Stimulated activated CD4-positive, alpha-beta T cell treated with anti-CD3 and anti-CD28 coated beads, Interleukin-4, amount 100 ng/mL, for 1 hour (primary cell): ENCODE measurements at regions not wholly inside any gene's neighbourhood (a gene's known extent, or its start where the extent isn't known, plus 50 kb on each side); places are given as distances from the start of the nearest gene placed in this dataset.
"Not testable (repeated sequence)": the region's sequence is repeated elsewhere in the genome, so short reads cannot be mapped to it uniquely, and the experiment has no call there.

Experiments
- DNase-seq: peaks from one replicate; pipeline ENCODE4 v3.0.0-alpha.2; 2020

- DNase-seq, result no peak
Measured at GRCh38 chr1:96865731-96866685, 144.4 kb downstream of the PTBP2 start.

- DNase-seq, result no peak
Measured at GRCh38 chr1:96872757-96873156, 151.2 kb downstream of the PTBP2 start.

DNA sequence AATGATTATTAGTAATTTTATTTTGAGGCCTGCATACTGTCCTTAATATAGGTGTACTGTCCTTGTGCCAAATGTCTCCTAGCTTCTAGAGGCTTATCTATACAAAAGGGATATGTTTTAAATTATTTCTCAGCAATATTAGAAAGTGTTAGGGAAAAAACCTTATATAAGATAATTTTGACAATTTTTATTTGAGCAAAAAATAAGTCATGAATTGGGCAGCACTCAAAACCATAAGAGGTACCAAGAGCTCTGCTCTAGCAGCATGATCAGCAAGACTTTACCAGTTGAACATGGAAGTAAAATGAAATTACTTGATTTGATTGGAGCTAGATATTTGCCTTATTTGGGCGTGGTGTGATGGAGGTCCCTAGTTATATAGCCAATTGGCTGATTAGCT, 157.1 kb downstream of the PTBP2 start:
- no peak for DNase-seq

GRCh38 chr1:96880626-96881025, 159.0 kb downstream of the PTBP2 start:
- no peak for DNase-seq

DNA sequence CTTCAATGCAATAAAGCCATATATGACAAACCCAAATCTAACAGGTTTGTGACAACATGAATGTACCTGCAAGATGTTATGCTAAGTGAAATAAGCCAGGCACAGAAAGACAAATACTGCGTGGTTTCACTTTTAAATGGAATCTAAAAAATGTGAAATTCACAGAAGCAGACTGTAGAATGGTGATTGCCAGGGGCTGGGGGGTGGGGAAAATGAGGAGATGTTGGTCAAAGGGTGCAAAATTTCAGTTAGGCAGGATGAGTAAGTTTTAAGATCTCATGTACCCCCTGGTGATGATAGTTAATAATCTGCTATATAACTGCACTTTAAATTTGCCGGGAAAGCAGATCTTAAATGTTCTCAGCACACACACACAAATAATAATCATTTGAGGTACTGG, 160.5 kb downstream of the PTBP2 start:
- DNase-seq, result no peak

GRCh38 chr1:96886474-96886873, 164.9 kb downstream of the PTBP2 start:
- DNase-seq, result no peak

DNA sequence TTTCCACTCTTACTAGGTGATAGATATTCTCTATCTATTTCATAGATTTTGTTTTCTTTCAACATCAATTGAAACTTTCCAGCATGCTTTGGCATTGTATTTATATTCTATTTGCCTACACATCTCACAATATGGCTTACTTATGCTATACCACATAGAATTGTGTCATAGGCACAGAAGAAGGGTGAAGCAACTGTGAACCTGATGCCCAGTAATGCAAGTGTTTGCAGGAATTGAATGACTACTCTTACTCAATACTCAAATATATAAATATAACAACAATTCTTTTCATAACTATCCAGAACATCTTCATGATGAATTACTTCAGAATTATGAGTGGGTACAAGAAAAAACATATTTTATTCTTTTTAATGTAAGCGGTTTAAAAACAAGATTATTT, 165.9 kb downstream of the PTBP2 start:
- DNase-seq, result no peak

- no peak for DNase-seq
Measured at GRCh38 chr1:96901783-96902363, 180.3 kb downstream of the PTBP2 start.

- no peak for DNase-seq
Measured at GRCh38 chr1:96912248-96912647, 190.7 kb downstream of the PTBP2 start.

DNA sequence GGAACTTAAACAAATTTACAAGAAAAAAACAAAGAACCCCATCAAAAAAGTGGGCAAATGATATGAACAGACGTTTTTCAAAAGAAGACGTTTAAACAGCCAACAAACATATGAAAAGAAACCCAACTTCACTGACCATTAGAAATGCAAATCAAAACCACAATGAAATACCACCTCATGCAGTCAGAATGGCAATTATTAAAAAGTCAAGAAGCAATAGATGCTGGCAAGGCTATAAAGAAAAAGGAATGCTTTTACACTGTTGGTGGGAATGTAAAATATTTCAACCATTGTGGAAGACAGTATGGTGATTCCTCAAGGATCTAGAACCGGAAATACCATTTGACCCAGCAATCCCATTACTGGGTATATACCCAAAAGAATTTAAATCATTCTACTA, 194.1 kb downstream of the PTBP2 start:
- not testable (repeated sequence) for DNase-seq

DNA sequence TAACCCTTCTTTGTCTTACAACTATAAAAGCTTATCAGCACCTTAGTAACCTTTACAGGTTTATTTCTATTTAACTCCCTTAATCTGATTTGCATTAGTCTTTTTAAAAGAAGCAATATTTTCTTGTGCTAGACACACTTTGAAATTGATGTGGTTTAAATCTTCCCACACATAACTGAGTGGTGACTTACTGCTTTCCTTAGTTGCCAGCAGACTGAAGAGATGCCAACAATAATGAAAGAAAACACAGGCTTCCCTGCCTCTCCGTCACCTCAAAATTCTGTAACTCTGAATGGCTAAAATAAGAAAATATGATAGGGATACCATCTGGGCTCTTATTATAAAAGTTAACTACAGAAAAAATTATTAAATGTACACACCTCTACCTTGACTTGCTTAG, 196.8 kb downstream of the PTBP2 start:
- DNase-seq, result no peak

DNA sequence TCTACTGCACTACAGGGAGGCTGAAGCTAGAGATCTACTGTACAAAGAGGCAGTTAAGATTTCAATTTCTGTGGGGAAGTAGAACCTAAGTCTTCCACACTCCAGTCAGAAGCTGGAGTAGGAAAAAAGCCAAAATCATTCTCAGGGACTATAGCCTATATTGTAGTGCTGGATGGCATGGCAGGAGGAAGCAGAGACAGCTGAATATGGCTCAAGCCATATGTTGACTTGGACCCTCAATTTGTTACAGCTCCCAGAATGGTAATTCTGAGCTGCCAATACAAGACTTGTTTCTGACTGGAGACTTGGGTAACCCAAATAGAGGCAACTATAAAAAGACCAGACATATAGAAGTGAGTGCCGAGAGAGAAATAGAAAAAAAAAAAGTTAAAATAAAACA, 200.6 kb downstream of the PTBP2 start:
- no peak for DNase-seq

DNA sequence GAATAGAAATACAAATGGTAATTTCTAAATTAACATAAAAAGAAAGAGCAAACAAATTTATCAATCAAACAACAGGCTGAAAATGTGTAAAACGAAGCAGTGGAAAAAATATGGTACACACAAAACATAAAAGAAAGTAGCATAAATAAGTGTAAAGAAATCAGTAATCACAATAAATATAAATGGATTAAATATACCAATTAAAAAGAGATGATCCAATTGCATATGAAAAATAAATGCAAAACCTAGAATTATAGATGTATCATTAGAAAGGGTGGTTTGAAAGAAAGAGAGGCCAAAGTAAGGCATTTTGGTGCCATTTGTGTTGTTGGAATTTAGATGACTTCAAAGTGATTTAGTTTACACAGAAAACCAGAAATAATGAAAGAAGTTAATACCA, 202.2 kb downstream of the PTBP2 start:
- no peak for DNase-seq

- no peak for DNase-seq
Measured at GRCh38 chr1:96926176-96926575, 204.6 kb downstream of the PTBP2 start.

DNA sequence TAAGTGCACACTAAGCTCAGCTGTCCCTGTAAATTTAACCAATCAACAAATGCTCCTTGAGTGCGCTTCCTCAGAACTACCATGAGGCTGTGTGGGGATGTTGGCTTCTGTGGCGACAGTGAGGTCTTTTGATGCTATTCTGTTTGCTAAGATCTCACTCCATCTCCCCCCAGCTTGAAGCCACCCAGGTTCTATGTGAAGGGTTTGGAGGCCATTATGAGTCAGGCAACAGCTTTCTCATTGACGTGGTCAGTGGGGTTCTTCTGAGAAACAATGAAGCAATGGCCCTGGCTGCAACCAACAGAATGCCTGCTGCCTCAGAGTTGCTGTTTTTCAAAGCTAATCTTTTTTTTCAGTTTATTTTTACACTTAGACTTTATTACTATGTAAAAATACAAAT, 205.5 kb downstream of the PTBP2 start:
- DNase-seq, result no peak

DNA sequence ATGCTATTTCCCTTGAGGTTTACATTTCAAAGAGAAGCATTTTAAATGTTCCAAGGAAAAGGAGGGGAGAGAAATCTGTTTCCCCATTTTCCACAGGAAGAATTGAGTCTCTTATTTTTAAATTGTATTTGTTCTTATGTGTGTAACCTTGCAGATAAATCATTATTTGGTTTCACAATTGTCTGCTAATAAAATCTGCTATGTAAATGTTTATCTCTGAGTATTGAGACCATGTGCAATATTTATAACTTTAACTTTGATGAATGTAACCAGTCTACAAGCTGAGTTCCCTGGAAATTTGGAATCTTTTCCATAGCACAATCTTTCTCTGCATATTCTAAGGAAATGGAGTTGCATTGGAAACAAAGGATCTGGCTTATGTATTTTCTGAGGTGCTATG, 209.6 kb downstream of the PTBP2 start:
- DNase-seq, result no peak

- no peak for DNase-seq
Measured at GRCh38 chr1:96934282-96934681, 212.7 kb downstream of the PTBP2 start.

DNA sequence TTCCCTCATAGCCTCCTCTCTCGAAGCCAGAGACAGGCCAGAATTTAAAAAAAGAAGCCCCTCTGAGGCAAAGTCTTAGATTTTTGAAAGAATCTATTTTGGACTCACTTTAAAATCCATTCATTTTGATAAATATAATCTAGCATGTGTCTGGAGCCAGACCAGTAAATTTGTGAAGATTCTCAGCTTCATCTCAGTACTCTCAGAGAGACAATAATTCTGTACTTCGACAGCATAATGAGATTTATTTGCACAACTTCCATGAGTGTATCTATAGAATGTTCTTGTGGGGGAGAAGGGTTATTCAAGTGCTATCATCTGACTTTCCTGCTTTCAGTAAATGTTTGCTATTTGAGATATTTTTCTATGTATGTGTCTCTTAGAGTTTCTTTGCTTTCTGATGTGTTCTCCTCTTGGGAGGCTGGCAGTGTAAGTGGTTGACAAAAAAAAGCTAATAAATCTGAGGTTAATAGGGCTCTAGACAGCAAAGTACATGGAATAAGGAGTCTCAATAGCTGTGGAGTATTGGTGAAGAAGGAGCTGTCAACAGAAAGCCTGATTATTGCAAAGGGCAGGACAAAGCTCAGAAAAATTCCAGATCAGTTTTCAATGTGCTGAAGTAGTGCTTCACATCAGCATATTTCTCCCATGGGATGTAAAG, 223.0 kb downstream of the PTBP2 start:
- no peak for DNase-seq

GRCh38 chr1:96945509-96946084, 224.0 kb downstream of the PTBP2 start:
- no peak for DNase-seq

- no peak for DNase-seq
Measured at GRCh38 chr1:96955307-96956012, 233.9 kb downstream of the PTBP2 start.

- no peak for DNase-seq
Measured at GRCh38 chr1:96962216-96962615, 240.6 kb downstream of the PTBP2 start.

- no peak for DNase-seq
Measured at GRCh38 chr1:96962751-96963211, 241.2 kb downstream of the PTBP2 start.

DNA sequence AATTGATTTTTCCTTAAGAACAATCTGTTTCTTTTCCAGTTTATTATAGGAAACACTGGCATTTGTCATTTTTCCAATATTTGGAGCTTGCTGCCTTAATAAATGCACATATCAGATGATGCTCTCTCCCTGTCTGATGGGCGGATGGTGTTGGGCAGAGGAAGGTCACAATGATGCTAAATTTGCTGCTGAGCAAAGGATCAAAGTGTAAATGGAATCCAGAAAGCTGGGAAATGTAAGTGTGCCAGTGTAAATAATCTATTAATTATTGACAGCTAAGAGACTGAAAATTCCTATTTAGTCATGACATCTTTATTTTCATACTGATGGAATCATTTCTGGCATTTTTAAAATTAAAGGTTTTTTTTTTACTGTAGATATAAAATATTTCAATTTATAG, 243.2 kb downstream of the PTBP2 start:
- no peak for DNase-seq
